ENCODE measurements at regions not wholly inside any gene's neighbourhood (a gene's known extent, or its start where the extent isn't known, plus 50 kb on each side); places are given as distances from the start of the nearest gene placed in this dataset.
"Not testable (repeated sequence)": the region's sequence is repeated elsewhere in the genome, so short reads cannot be mapped to it uniquely, and the experiment has no call there.

GRCh38 chr21:32861866-32862265 lies 90.3 kb upstream of the PAXBP1 start:
- Histone ChIP-seq H3K4me1 (peaks cover 7% of the 10 kb centered on the region), H3K9me3 (replicated peaks) (no peaks in the 10 kb centered on the region), H3K4me3 (no peak overlapping the region), H3K36me3 (no peaks in the 10 kb centered on the region), H3K27ac (no peak overlapping the region), H3K27me3 (no peaks in the 10 kb centered on the region)
- DNase-seq, result peak in 1 of 2 experiments; percentile 38

- Histone ChIP-seq H3K27ac (no peak overlapping the region), H3K4me1 (peaks cover 19% of the 10 kb centered on the region), H3K27me3 (no peaks in the 10 kb centered on the region), H3K36me3 (no peaks in the 10 kb centered on the region), H3K4me3 (no peak overlapping the region), H3K9me3 (replicated peaks) (no peaks in the 10 kb centered on the region)
- DNase-seq, result no peak
These were observed 96.0 kb upstream of the PAXBP1 start for GRCh38 chr21:32867597-32867996.

GRCh38 chr21:32868631-32869454 lies 97.3 kb upstream of the PAXBP1 start:
- Histone ChIP-seq H3K27ac (no peak overlapping the region), H3K36me3 (no peaks in the 10 kb centered on the region), H3K4me3 (no peak overlapping the region), H3K27me3 (no peaks in the 10 kb centered on the region), H3K4me1 (peaks cover 19% of the 10 kb centered on the region), H3K9me3 (replicated peaks) (no peaks in the 10 kb centered on the region)
- DNase-seq, result peak; percentile 56 to 68

GRCh38 chr21:32869459-32869858 lies 97.9 kb upstream of the PAXBP1 start:
- Histone ChIP-seq H3K4me3 (no peak overlapping the region), H3K27ac (no peak overlapping the region), H3K9me3 (replicated peaks) (no peaks in the 10 kb centered on the region), H3K36me3 (no peaks in the 10 kb centered on the region), H3K27me3 (no peaks in the 10 kb centered on the region), H3K4me1 (peaks cover 19% of the 10 kb centered on the region)
- DNase-seq, result no peak

- no peak overlapping the region for H3K27ac ChIP-seq
- no peak for DNase-seq
- no peak overlapping the region for H3K4me3 ChIP-seq
- no peaks in the 10 kb centered on the region for H3K4me1 ChIP-seq
- no peaks in the 10 kb centered on the region for H3K27me3 ChIP-seq
- H3K9me3 ChIP-seq (replicated peaks), result no peaks in the 10 kb centered on the region
- H3K36me3 ChIP-seq, result no peaks in the 10 kb centered on the region
These were observed 104.9 kb upstream of the PAXBP1 start for GRCh38 chr21:32876426-32876825.

DNA sequence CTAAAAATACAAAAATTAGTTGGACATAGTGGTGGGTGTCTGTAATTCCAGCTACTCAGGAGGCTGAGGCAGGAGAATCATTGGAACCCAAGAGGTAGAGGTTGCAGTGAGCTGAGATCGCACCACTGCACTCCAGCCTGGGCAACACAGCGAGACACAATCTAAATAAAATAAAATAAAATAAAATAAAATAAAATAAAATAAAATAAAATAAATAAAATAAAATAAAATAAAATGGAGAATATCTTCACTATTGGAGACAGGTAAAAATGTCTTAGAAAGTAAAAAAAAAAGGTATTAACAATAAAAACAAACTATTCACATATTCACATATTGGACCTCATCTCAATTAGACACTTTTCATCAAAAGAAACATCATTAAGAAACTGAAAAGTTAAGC lies 106.3 kb upstream of the PAXBP1 start:
- H3K27ac ChIP-seq; H3K36me3 ChIP-seq; DNase-seq; H3K27me3 ChIP-seq; H3K4me1 ChIP-seq; H3K4me3 ChIP-seq; H3K9me3 ChIP-seq (replicated peaks): not testable (repeated sequence)

GRCh38 chr21:32878661-32879060 lies 107.1 kb upstream of the PAXBP1 start:
- Histone ChIP-seq H3K36me3 (no peaks in the 10 kb centered on the region), H3K27ac (no peak overlapping the region), H3K27me3 (no peaks in the 10 kb centered on the region), H3K4me3 (no peak overlapping the region), H3K9me3 (replicated peaks) (no peaks in the 10 kb centered on the region), H3K4me1 (no peaks in the 10 kb centered on the region)
- DNase-seq, result no peak

- Histone ChIP-seq H3K27ac (no peak overlapping the region), H3K27me3 (no peaks in the 10 kb centered on the region), H3K36me3 (no peaks in the 10 kb centered on the region), H3K9me3 (replicated peaks) (no peaks in the 10 kb centered on the region), H3K4me3 (no peak overlapping the region), H3K4me1 (peaks cover 3% of the 10 kb centered on the region)
- no peak for DNase-seq
These were observed 109.9 kb upstream of the PAXBP1 start for GRCh38 chr21:32881458-32881857.

GRCh38 chr21:32884062-32884461 lies 112.5 kb upstream of the PAXBP1 start:
- H3K27me3 ChIP-seq, result no peaks in the 10 kb centered on the region
- no peak overlapping the region for H3K27ac ChIP-seq
- H3K36me3 ChIP-seq, result no peaks in the 10 kb centered on the region
- H3K4me1 ChIP-seq, result peaks cover 29% of the 10 kb centered on the region
- no peaks in the 10 kb centered on the region for H3K9me3 ChIP-seq (replicated peaks)
- no peak for DNase-seq
- no peak overlapping the region for H3K4me3 ChIP-seq

DNA sequence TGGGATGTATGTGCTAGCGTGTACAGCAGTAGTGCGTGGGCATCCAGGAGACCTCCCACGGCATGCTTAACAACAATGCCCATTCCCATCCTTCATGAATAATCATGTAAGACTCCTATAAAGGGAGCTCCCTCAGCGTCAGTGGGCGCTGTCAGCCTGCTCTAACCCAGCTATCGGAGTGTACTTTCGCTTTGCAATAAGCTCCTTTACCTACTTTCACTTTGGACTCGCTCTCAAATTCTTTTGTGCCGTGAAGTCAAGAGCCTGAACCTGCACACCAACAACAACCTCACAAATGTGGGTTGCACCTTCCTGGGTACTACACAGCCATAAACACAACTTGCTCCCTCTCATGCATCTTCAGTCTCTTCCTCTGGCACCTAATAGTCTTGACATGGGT lies 114.8 kb upstream of the PAXBP1 start:
- DNase-seq, result no peak
- Histone ChIP-seq H3K4me3 (no peak overlapping the region), H3K4me1 (peaks cover 39% of the 10 kb centered on the region), H3K27me3 (no peaks in the 10 kb centered on the region), H3K36me3 (no peaks in the 10 kb centered on the region), H3K27ac (peak overlapping the region; percentile 76), H3K9me3 (replicated peaks) (no peaks in the 10 kb centered on the region)

DNA sequence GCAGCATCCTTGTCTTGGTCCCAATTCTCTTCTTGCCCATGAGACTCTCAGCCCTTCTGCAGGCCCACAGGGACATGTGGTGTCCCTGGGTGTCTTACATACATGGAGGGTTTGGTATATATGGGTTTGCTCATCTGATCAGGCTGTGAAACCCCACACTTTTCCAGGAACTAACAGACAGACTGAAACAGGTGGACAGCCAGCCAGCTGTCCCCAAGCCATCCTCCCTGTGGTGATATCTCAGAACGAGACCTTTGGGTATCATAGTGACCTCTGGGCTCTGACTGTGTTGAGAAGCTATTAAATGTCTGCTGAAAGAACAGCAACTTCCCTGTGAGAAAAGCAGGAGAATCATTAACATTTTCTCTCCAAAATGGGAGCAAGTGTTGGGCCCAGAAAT lies 115.5 kb upstream of the PAXBP1 start:
- Histone ChIP-seq H3K27ac (peak overlapping the region; percentile 76), H3K36me3 (no peaks in the 10 kb centered on the region), H3K9me3 (replicated peaks) (no peaks in the 10 kb centered on the region), H3K27me3 (no peaks in the 10 kb centered on the region), H3K4me1 (peaks cover 39% of the 10 kb centered on the region), H3K4me3 (no peak overlapping the region)
- DNase-seq, result peak; percentile 83 to 93

- Histone ChIP-seq H3K9me3 (replicated peaks) (no peaks in the 10 kb centered on the region), H3K27ac (peak overlapping the region; percentile 76), H3K4me1 (peaks cover 39% of the 10 kb centered on the region), H3K27me3 (no peaks in the 10 kb centered on the region), H3K36me3 (no peaks in the 10 kb centered on the region), H3K4me3 (no peak overlapping the region)
- peak in 1 of 2 experiments; percentile 12 for DNase-seq
These were observed 117.4 kb upstream of the PAXBP1 start for GRCh38 chr21:32888971-32889370.

GRCh38 chr21:32889596-32889995 lies 118.0 kb upstream of the PAXBP1 start:
- H3K27ac ChIP-seq, result peak overlapping the region; percentile 50
- no peak overlapping the region for H3K4me3 ChIP-seq
- DNase-seq, result no peak
- H3K36me3 ChIP-seq, result no peaks in the 10 kb centered on the region
- no peaks in the 10 kb centered on the region for H3K9me3 ChIP-seq (replicated peaks)
- H3K27me3 ChIP-seq, result no peaks in the 10 kb centered on the region
- H3K4me1 ChIP-seq, result peaks cover 39% of the 10 kb centered on the region

DNA sequence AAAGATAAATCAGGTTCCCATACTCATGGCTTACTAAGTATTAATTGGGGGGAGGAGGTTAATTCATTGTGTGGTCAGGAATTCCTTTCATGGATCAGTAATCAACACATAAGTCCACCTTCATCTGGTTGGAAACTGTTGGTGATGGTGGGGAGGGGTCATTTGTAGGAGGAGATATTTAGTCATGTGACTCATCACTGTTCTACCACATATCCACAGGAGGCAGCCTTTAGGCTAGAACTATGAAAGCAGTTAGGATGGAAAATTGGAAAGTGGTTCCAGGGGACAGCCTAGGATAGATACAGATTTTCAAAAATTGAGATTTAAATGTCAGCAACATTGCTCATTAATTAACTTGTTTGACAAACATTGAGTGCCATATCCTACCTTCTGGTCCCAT lies 122.8 kb upstream of the PAXBP1 start:
- H3K36me3 ChIP-seq, result no peaks in the 10 kb centered on the region
- no peaks in the 10 kb centered on the region for H3K27me3 ChIP-seq
- H3K9me3 ChIP-seq (replicated peaks), result no peaks in the 10 kb centered on the region; the same call in 1 of the 2 replicates
- no peak for DNase-seq
- no peak overlapping the region for H3K4me3 ChIP-seq
- H3K4me1 ChIP-seq, result peaks cover 7% of the 10 kb centered on the region
- H3K27ac ChIP-seq, result no peak overlapping the region

DNA sequence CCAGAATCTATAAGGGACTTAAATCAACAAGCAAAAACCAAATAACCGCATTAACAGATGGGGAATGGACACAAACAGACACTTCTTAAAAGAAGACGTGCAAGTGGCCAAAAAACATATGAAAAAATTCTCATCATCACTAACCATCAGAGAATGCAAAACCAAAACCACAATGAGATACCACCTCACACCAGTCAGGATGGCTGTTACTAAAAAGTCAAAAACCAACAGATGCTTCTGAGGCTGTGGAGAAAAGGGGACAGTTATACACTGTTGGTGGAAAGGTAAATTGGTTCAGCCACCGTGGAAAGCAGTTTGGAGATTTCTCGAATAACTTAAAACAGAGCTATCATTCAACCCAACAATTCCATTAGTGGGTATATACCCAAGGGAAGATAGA lies 124.9 kb upstream of the OLIG2 start:
- Histone ChIP-seq H3K9me3 (replicated peaks) (no peaks in the 10 kb centered on the region; the same call in 1 of the 2 replicates), H3K4me3 (no peak overlapping the region), H3K4me1 (no peaks in the 10 kb centered on the region), H3K27ac (no peak overlapping the region), H3K27me3 (no peaks in the 10 kb centered on the region), H3K36me3 (no peaks in the 10 kb centered on the region)
- no peak for DNase-seq

GRCh38 chr21:32907521-32907920 lies 118.2 kb upstream of the OLIG2 start:
- Histone ChIP-seq H3K4me1 (no peaks in the 10 kb centered on the region), H3K27me3 (no peaks in the 10 kb centered on the region), H3K27ac (no peak overlapping the region), H3K9me3 (replicated peaks) (no peaks in the 10 kb centered on the region), H3K4me3 (no peak overlapping the region), H3K36me3 (no peaks in the 10 kb centered on the region)
- DNase-seq, result no peak

Measured in SJCRH30 (cell line).